Parathyroid adenoma (tissue), 2 donors: ENCODE measurements at regions not wholly inside any gene's neighbourhood (a gene's known extent, or its start where the extent isn't known, plus 50 kb on each side); places are given as distances from the start of the nearest gene placed in this dataset.

Source experiments
- H2AFZ ChIP-seq: fragments of 300-600 bp; sonication (generic); one replicate; pipeline ENCODE4 v1.7.0; 2017; ENCODE audit warnings: antibody characterized with exemption, mild to moderate bottlenecking
- H3K27ac ChIP-seq: fragments of 300-600 bp; sonication (generic); one replicate; pipeline ENCODE4 v1.7.0; 2017
- H3K27me3 ChIP-seq: fragments of 300-600 bp; sonication (generic); one replicate; pipeline ENCODE4 v1.7.0; 2017; ENCODE audit warnings: low read length; ENCODE audit not compliant: control insufficient read depth, insufficient read depth
- H3K36me3 ChIP-seq: fragments of 300-600 bp; sonication (generic); one replicate; pipeline ENCODE4 v1.7.0; 2017; ENCODE audit warnings: low read length; ENCODE audit not compliant: control insufficient read depth, insufficient read depth
- H3K4me1 ChIP-seq: fragments of 300-600 bp; sonication (generic); one replicate; pipeline ENCODE4 v1.7.0; 2017; ENCODE audit warnings: control low read depth
- H3K4me2 ChIP-seq: fragments of 300-600 bp; sonication (generic); one replicate; pipeline ENCODE4 v1.7.0; 2017; ENCODE audit warnings: low read length
- H3K4me3 ChIP-seq: fragments of 300-600 bp; sonication (generic); one replicate; pipeline ENCODE4 v1.7.0; 2017; ENCODE audit warnings: low read depth, low read length
- H3K79me2 ChIP-seq: fragments of 300-600 bp; sonication (generic); one replicate; pipeline ENCODE4 v1.7.0; 2017; ENCODE audit warnings: control low read depth
- H3K9ac ChIP-seq: fragments of 300-600 bp; sonication (generic); one replicate; pipeline ENCODE4 v1.7.0; 2017; ENCODE audit warnings: mild to moderate bottlenecking
- H3K9me3 ChIP-seq: fragments of 300-600 bp; sonication (generic); one replicate; pipeline ENCODE4 v1.7.0; 2017; ENCODE audit warnings: low read length; ENCODE audit not compliant: control insufficient read depth
- CTCF ChIP-seq: fragments of 300-600 bp; sonication (generic); IDR thresholded peaks from one replicate; pipeline ENCODE4 v1.7.0; 2017; ENCODE audit warnings: antibody characterized with exemption, mild to moderate bottlenecking
- donor health status: primary hyperparathyroidism.

- no peak overlapping the region for H3K9ac ChIP-seq
- H3K79me2 ChIP-seq, result no peaks in the 10 kb centered on the region
- no peaks in the 10 kb centered on the region for H3K27me3 ChIP-seq
- no peak overlapping the region for H2AFZ ChIP-seq
- H3K36me3 ChIP-seq, result no peaks in the 10 kb centered on the region
- no peak overlapping the region for H3K4me3 ChIP-seq
- H3K4me1 ChIP-seq, result peaks cover 19% of the 10 kb centered on the region
- H3K4me2 ChIP-seq, result no peak overlapping the region
- no peak for TF ChIP-seq CTCF
- H3K27ac ChIP-seq, result no peak overlapping the region
- H3K9me3 ChIP-seq, result no peaks in the 10 kb centered on the region
These were observed 145.8 kb upstream of the ERRFI1 start for GRCh38 chr1:8171751-8172464.

- Histone ChIP-seq H3K36me3 (no peaks in the 10 kb centered on the region), H3K4me3 (peak overlapping the region; percentile 48), H3K79me2 (no peaks in the 10 kb centered on the region), H3K9me3 (no peaks in the 10 kb centered on the region), H3K9ac (no peak overlapping the region), H3K4me2 (peak overlapping the region; percentile 68), H3K4me1 (peaks cover 24% of the 10 kb centered on the region), H3K27ac (peak overlapping the region; percentile 90), H2AFZ (peak overlapping the region; percentile 73), H3K27me3 (no peaks in the 10 kb centered on the region)
- no peak for TF ChIP-seq CTCF
These were observed 144.1 kb upstream of the ERRFI1 start for GRCh38 chr1:8170059-8170835.

GRCh38 chr1:8169364-8170058 lies 143.4 kb upstream of the ERRFI1 start:
- no peaks in the 10 kb centered on the region for H3K79me2 ChIP-seq
- no peak overlapping the region for H3K9ac ChIP-seq
- TF ChIP-seq CTCF, result no peak
- no peaks in the 10 kb centered on the region for H3K27me3 ChIP-seq
- peak overlapping the region; percentile 45 for H2AFZ ChIP-seq
- H3K9me3 ChIP-seq, result no peaks in the 10 kb centered on the region
- no peaks in the 10 kb centered on the region for H3K36me3 ChIP-seq
- H3K27ac ChIP-seq, result peak overlapping the region; percentile 90
- H3K4me2 ChIP-seq, result peak overlapping the region; percentile 68
- peak overlapping the region; percentile 48 for H3K4me3 ChIP-seq
- peaks cover 24% of the 10 kb centered on the region for H3K4me1 ChIP-seq

- no peak overlapping the region for H3K4me2 ChIP-seq
- H3K79me2 ChIP-seq, result no peaks in the 10 kb centered on the region
- H3K27me3 ChIP-seq, result no peaks in the 10 kb centered on the region
- no peak for TF ChIP-seq CTCF
- H2AFZ ChIP-seq, result peak overlapping the region; percentile 22
- no peaks in the 10 kb centered on the region for H3K9me3 ChIP-seq
- H3K9ac ChIP-seq, result no peak overlapping the region
- H3K4me1 ChIP-seq, result peaks cover 24% of the 10 kb centered on the region
- H3K36me3 ChIP-seq, result no peaks in the 10 kb centered on the region
- H3K27ac ChIP-seq, result peak overlapping the region; percentile 61
- no peak overlapping the region for H3K4me3 ChIP-seq
These were observed 141.8 kb upstream of the ERRFI1 start for GRCh38 chr1:8167936-8168335.
